CD4-positive, alpha-beta T cell treated with Interleukin-17A for 1 hour (primary cell): ENCODE measurements at regions not wholly inside any gene's neighbourhood (a gene's known extent, or its start where the extent isn't known, plus 50 kb on each side); places are given as distances from the start of the nearest gene placed in this dataset.
"Not testable (repeated sequence)": the region's sequence is repeated elsewhere in the genome, so short reads cannot be mapped to it uniquely, and the experiment has no call there.

ENCODE experiments used
- DNase-seq: peaks from one replicate; pipeline ENCODE4 v3.0.0-alpha.2; 2020

GRCh38 chr14:88929656-88930436 lies 105.4 kb downstream of the TTC8 start:
- no peak for DNase-seq

GRCh38 chr14:88931321-88932110 lies 107.1 kb downstream of the TTC8 start:
- no peak for DNase-seq

- DNase-seq: no peak
Observed at GRCh38 chr14:88933191-88933590, 108.7 kb downstream of the TTC8 start.

GRCh38 chr14:88934351-88934806 lies 109.9 kb downstream of the TTC8 start:
- no peak for DNase-seq

GRCh38 chr14:88935083-88935482 lies 110.6 kb downstream of the TTC8 start:
- no peak for DNase-seq

GRCh38 chr14:88937706-88938105 lies 113.3 kb downstream of the TTC8 start:
- DNase-seq: no peak

- DNase-seq: no peak
Observed at GRCh38 chr14:88940671-88941070, 116.2 kb downstream of the TTC8 start.

- DNase-seq: no peak
Observed at GRCh38 chr14:88941414-88941813, 117.0 kb downstream of the TTC8 start.

- no peak for DNase-seq
Observed at GRCh38 chr14:88947646-88948598, 123.5 kb downstream of the TTC8 start.

GRCh38 chr14:88950069-88950468 lies 125.6 kb downstream of the TTC8 start:
- no peak for DNase-seq

GRCh38 chr14:88951370-88951769 lies 126.9 kb downstream of the TTC8 start:
- DNase-seq: no peak

- DNase-seq: no peak
Observed at GRCh38 chr14:88952901-88953300, 128.4 kb downstream of the TTC8 start.

- DNase-seq: no peak
Observed at GRCh38 chr14:88955455-88955854, 131.0 kb downstream of the TTC8 start.

- DNase-seq: no peak
Observed at GRCh38 chr14:88960496-88960895, 136.0 kb downstream of the TTC8 start.

GRCh38 chr14:88961214-88961613 lies 136.8 kb downstream of the TTC8 start:
- no peak for DNase-seq

GRCh38 chr14:88962356-88962755 lies 137.9 kb downstream of the TTC8 start:
- DNase-seq: no peak

- no peak for DNase-seq
Observed at GRCh38 chr14:88967299-88967698, 142.8 kb downstream of the TTC8 start.

GRCh38 chr14:88975043-88975830 lies 150.8 kb downstream of the TTC8 start:
- no peak for DNase-seq

- no peak for DNase-seq
Observed at GRCh38 chr14:88975926-88976325, 151.5 kb downstream of the TTC8 start.

GRCh38 chr14:88980907-88981306 lies 156.5 kb downstream of the TTC8 start:
- DNase-seq: not testable (repeated sequence)

- DNase-seq: no peak
Observed at GRCh38 chr14:88981948-88982347, 157.5 kb downstream of the TTC8 start.

- no peak for DNase-seq
Observed at GRCh38 chr14:88983755-88984154, 159.3 kb downstream of the TTC8 start.
